Ovary (tissue), 3 donors: ENCODE measurements at regions not wholly inside any gene's neighbourhood (a gene's known extent, or its start where the extent isn't known, plus 50 kb on each side); places are given as distances from the start of the nearest gene placed in this dataset.

ENCODE experiments used
- POLR2A ChIP-seq: fragments of 450-650 bp; IDR thresholded peaks from one replicate; pipeline ENCODE4 v1.6.1; 2017; ENCODE audit warnings: antibody characterized with exemption, mild to moderate bottlenecking, moderate library complexity
- TF ChIP-seq, protein P1 (sequence below), 3 donors: fragments of 450-650 bp in 2 of 3; fragments of 200-600 bp in 1 of 3; IDR thresholded peaks; one replicate each; pipeline versions ENCODE4 v1.5.1 to v1.8.0; 2016 to 2022; ENCODE audit warnings: antibody characterized with exemption in 3 of 3, mild to moderate bottlenecking in 1 of 3
- donor health status: DM: no; HTN: no; CAD: no.

DNA sequence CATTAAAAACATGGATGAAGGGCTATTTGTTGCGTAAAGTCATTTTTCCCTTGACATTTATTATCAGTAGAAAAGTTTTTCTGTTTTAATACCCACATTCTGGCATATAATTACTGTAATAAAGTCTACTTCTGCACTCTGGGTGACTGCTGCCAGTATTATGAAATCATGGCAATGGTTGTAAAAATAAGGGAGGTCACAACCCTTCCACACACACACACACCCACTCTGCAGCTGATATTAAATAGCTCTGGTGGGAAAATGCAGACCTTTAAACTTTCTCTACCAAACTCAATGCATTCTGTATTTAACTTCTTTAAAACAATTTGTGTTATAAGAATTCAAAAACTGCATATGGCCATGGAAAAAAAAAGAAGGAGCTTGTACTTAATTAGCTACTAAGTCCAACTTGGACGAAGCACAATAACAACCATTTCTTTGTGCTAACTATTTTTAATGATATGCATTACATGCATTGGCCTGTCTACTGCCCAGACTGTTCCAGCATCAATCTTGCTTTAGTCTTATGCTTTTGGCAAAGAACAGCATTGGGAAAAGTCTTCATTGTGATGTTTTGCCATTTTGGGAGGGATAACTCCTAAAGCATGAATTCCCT, 137.6 kb upstream of the MAP3K1 start:
- TF ChIP-seq, protein P1, sequence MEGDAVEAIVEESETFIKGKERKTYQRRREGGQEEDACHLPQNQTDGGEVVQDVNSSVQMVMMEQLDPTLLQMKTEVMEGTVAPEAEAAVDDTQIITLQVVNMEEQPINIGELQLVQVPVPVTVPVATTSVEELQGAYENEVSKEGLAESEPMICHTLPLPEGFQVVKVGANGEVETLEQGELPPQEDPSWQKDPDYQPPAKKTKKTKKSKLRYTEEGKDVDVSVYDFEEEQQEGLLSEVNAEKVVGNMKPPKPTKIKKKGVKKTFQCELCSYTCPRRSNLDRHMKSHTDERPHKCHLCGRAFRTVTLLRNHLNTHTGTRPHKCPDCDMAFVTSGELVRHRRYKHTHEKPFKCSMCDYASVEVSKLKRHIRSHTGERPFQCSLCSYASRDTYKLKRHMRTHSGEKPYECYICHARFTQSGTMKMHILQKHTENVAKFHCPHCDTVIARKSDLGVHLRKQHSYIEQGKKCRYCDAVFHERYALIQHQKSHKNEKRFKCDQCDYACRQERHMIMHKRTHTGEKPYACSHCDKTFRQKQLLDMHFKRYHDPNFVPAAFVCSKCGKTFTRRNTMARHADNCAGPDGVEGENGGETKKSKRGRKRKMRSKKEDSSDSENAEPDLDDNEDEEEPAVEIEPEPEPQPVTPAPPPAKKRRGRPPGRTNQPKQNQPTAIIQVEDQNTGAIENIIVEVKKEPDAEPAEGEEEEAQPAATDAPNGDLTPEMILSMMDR (IDR thresholded peaks at IDR 0.05), result no peak
- TF ChIP-seq POLR2A, result no peak
